ENCODE measurements at regions not wholly inside any gene's neighbourhood (a gene's known extent, or its start where the extent isn't known, plus 50 kb on each side); places are given as distances from the start of the nearest gene placed in this dataset.

GRCh38 chr2:139165041-139165440, 384.9 kb upstream of the NXPH2 start:
- no peaks in the 10 kb centered on the region for H3K36me3 Mint-ChIP-seq (ENCODE audit: low read depth)
- peaks cover 3% of the 10 kb centered on the region for H3K9me3 Mint-ChIP-seq
- H3K4me1 Mint-ChIP-seq, result no peaks in the 10 kb centered on the region
- ChIA-PET CTCF (no interaction called here), POLR2A (no interaction called here)
- DNase-seq, result no peak
- no peaks in the 10 kb centered on the region for H3K27me3 Mint-ChIP-seq
- no peak overlapping the region for H3K27ac Mint-ChIP-seq
- H3K4me3 Mint-ChIP-seq, result no peak overlapping the region

- Mint-ChIP-seq H3K4me3 (no peak overlapping the region), H3K9me3 (peaks cover 5% of the 10 kb centered on the region), H3K36me3 (ENCODE audit: low read depth) (no peaks in the 10 kb centered on the region), H3K27me3 (no peaks in the 10 kb centered on the region), H3K27ac (no peak overlapping the region), H3K4me1 (no peaks in the 10 kb centered on the region)
- ChIA-PET CTCF (no interaction called here), POLR2A (no interaction called here)
- DNase-seq, result no peak
Observed at GRCh38 chr2:139162957-139163356, 382.8 kb upstream of the NXPH2 start.

DNA sequence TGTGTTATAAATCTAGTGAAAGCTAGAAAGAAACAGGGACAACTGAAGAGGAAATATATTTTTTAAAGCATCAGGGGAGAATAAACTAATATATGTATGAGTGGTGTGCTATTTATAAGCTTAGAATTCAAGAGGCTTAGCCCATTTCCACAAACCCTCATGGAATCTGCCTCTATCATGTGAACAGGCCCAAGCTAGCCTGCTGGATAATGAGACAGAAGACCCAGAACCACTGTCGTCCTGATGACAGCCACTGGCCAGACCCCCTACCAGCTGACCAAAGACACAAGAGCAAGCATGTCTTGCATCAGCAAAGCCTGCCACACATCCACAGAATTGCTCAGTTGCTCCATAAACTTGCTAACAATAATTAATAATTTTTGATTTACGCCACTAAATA, 382.3 kb upstream of the NXPH2 start:
- peaks cover 5% of the 10 kb centered on the region for H3K9me3 Mint-ChIP-seq
- CTCF ChIA-PET, result no interaction called here
- H3K4me3 Mint-ChIP-seq, result no peak overlapping the region
- no peak overlapping the region for H3K27ac Mint-ChIP-seq
- no peaks in the 10 kb centered on the region for H3K4me1 Mint-ChIP-seq
- POLR2A ChIA-PET, result no interaction called here
- H3K27me3 Mint-ChIP-seq, result no peaks in the 10 kb centered on the region
- no peaks in the 10 kb centered on the region for H3K36me3 Mint-ChIP-seq (ENCODE audit: low read depth)
- no peak for DNase-seq

DNA sequence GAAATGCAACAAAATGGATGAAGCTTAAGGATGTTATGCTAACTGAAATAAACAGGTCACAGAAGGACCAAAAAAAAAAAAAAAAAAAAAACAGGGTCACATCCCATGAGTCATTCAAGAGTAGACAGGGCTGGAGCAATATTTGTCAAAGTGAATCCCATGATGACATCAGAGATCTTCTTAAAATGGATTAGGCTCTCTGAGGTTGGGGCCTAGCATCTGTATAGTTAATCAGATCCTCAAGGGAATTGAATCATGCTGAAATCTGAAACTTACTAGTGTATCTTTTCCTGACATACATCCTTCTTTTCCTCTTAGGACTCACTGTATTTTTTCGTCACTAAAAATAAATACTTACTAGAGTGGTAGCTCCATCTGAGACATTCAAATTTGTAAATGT, 380.6 kb upstream of the NXPH2 start:
- CTCF ChIA-PET, result no interaction called here
- Mint-ChIP-seq H3K4me1 (no peaks in the 10 kb centered on the region), H3K36me3 (ENCODE audit: low read depth) (no peaks in the 10 kb centered on the region), H3K27ac (no peak overlapping the region), H3K4me3 (no peak overlapping the region), H3K9me3 (peaks cover 5% of the 10 kb centered on the region), H3K27me3 (no peaks in the 10 kb centered on the region)
- POLR2A ChIA-PET, result no interaction called here
- no peak for DNase-seq

DNA sequence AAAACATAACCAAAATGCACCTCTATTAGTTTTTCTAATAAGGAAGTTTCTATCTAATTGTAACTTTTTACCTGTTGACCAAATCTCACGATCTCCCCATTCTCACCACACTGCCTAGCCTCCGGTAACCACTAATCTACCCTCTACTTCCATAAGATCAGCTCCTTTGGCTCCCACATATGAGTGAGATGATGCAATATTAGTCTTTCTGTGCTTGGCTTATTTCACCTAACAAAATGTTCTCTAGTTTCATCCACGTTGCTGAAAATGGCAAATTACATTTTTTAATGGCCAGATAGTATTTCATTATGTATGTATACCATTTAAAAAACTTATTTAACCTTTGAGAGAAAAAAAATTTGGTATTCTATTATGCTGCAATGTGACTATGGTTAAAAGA, 379.0 kb upstream of the NXPH2 start:
- ChIA-PET POLR2A (no interaction called here), CTCF (no interaction called here)
- Mint-ChIP-seq H3K27ac (no peak overlapping the region), H3K4me3 (no peak overlapping the region), H3K9me3 (peaks cover 5% of the 10 kb centered on the region), H3K4me1 (no peaks in the 10 kb centered on the region), H3K27me3 (no peaks in the 10 kb centered on the region), H3K36me3 (ENCODE audit: low read depth) (no peaks in the 10 kb centered on the region)
- no peak for DNase-seq

- POLR2A ChIA-PET, result no interaction called here
- H3K4me3 Mint-ChIP-seq, result no peak overlapping the region
- no peak for DNase-seq
- no peaks in the 10 kb centered on the region for H3K36me3 Mint-ChIP-seq (ENCODE audit: low read depth)
- CTCF ChIA-PET, result no interaction called here
- no peaks in the 10 kb centered on the region for H3K27me3 Mint-ChIP-seq
- no peaks in the 10 kb centered on the region for H3K4me1 Mint-ChIP-seq
- peaks cover 5% of the 10 kb centered on the region for H3K9me3 Mint-ChIP-seq
- H3K27ac Mint-ChIP-seq, result no peak overlapping the region
Observed at GRCh38 chr2:139156730-139157129, 376.5 kb upstream of the NXPH2 start.

DNA sequence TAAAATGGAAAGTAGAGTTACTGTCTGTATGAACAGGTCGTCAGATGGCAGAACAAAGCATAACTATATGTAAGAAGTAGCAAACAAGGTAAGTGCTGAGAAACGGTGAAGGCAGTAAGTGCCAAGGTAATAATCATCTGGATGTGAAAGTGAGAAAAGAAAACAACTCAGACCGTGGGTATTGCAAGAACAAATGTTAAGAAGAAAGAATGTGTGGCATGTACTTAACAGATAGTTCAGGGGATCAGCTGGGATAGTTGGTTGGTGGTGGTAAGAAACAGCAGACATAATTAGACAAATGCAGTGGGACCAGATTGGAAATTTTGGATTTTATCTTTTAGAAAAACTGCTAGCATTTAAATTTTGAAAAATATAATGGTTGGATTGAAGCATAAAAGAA, 375.8 kb upstream of the NXPH2 start:
- CTCF ChIA-PET, result no interaction called here
- Mint-ChIP-seq H3K27ac (no peak overlapping the region), H3K4me3 (no peak overlapping the region), H3K4me1 (no peaks in the 10 kb centered on the region), H3K27me3 (no peaks in the 10 kb centered on the region), H3K36me3 (ENCODE audit: low read depth) (no peaks in the 10 kb centered on the region), H3K9me3 (peaks cover 7% of the 10 kb centered on the region)
- POLR2A ChIA-PET, result no interaction called here
- no peak for DNase-seq

- Mint-ChIP-seq H3K4me3 (no peak overlapping the region), H3K9me3 (peaks cover 12% of the 10 kb centered on the region), H3K27ac (no peak overlapping the region), H3K4me1 (no peaks in the 10 kb centered on the region), H3K27me3 (no peaks in the 10 kb centered on the region), H3K36me3 (ENCODE audit: low read depth) (no peaks in the 10 kb centered on the region)
- DNase-seq, result no peak
- POLR2A ChIA-PET, result no interaction called here
- CTCF ChIA-PET, result no interaction called here
Observed at GRCh38 chr2:139142252-139142880, 362.2 kb upstream of the NXPH2 start.

GRCh38 chr2:139124271-139124670, 344.1 kb upstream of the NXPH2 start:
- Mint-ChIP-seq H3K27ac (no peak overlapping the region), H3K9me3 (peaks cover 4% of the 10 kb centered on the region), H3K36me3 (ENCODE audit: low read depth) (no peaks in the 10 kb centered on the region), H3K4me3 (no peak overlapping the region), H3K27me3 (no peaks in the 10 kb centered on the region), H3K4me1 (no peaks in the 10 kb centered on the region)
- ChIA-PET POLR2A (no interaction called here), CTCF (no interaction called here)
- no peak for DNase-seq

- ChIA-PET POLR2A (no interaction called here), CTCF (no interaction called here)
- Mint-ChIP-seq H3K4me1 (no peaks in the 10 kb centered on the region), H3K27me3 (no peaks in the 10 kb centered on the region), H3K36me3 (ENCODE audit: low read depth) (no peaks in the 10 kb centered on the region), H3K4me3 (no peak overlapping the region), H3K9me3 (peaks cover 4% of the 10 kb centered on the region), H3K27ac (no peak overlapping the region)
- DNase-seq, result no peak
Observed at GRCh38 chr2:139123795-139124194, 343.6 kb upstream of the NXPH2 start.

DNA sequence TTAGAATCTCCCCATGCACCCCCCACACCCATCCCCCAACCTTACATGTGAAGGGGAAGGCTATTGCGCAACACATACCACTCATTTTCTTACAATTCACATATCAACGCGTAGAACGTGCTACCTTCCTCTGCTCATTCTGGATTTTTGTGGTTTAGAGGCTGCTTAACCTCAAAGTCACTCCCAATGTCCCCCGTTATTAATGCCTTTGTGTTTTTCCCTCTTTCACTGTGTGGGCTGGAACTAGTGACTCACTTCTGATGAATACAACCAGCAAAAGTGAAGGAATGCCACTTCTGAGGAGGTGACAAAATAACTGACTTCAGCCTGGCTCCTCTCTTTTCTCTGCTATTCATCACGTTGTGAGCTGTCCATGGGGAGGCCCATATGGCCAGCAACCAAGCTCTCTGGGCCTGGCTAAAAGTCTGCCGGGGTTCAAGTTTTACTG, 342.5 kb upstream of the NXPH2 start:
- H3K27ac Mint-ChIP-seq, result no peak overlapping the region
- H3K36me3 Mint-ChIP-seq (ENCODE audit: low read depth), result no peaks in the 10 kb centered on the region
- no peaks in the 10 kb centered on the region for H3K27me3 Mint-ChIP-seq
- ChIA-PET CTCF (no interaction called here), POLR2A (no interaction called here)
- H3K4me3 Mint-ChIP-seq, result no peak overlapping the region
- peaks cover 4% of the 10 kb centered on the region for H3K9me3 Mint-ChIP-seq
- no peaks in the 10 kb centered on the region for H3K4me1 Mint-ChIP-seq
- no peak for DNase-seq

- no peak for DNase-seq
- ChIA-PET CTCF (no interaction called here), POLR2A (no interaction called here)
- H3K27me3 Mint-ChIP-seq, result no peaks in the 10 kb centered on the region
- peaks cover 16% of the 10 kb centered on the region for H3K9me3 Mint-ChIP-seq
- no peak overlapping the region for H3K27ac Mint-ChIP-seq
- H3K4me3 Mint-ChIP-seq, result no peak overlapping the region
- H3K4me1 Mint-ChIP-seq, result no peaks in the 10 kb centered on the region
- H3K36me3 Mint-ChIP-seq (ENCODE audit: low read depth), result no peaks in the 10 kb centered on the region
Observed at GRCh38 chr2:139099721-139100120, 319.5 kb upstream of the NXPH2 start.

DNA sequence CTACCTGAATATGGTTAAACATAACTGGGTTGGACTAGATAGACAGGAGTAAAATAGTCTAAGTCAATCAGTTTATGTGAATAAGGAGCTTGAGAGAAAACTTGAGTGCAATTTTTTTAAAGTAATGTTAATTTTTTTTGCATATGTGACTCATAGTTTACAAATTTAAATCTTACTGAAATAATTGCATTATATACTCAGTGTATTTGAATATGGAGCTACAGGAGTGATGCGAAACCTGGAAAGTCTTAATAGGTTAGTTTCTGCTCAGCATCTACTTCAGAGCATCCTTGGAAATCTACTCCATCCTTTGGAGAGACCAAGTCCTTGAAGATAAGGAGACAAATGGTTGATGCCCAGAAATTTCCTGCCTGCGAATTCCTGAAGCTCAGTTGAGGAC, 318.8 kb upstream of the NXPH2 start:
- no peak for DNase-seq
- no peaks in the 10 kb centered on the region for H3K4me1 Mint-ChIP-seq
- POLR2A ChIA-PET, result interaction anchor here (0.6 kb wide), 1 partner anchor 248 kb away, joined by 3 read pairs; no protein-coding TSS in a partner anchor
- no peaks in the 10 kb centered on the region for H3K27me3 Mint-ChIP-seq
- no peaks in the 10 kb centered on the region for H3K36me3 Mint-ChIP-seq (ENCODE audit: low read depth)
- CTCF ChIA-PET, result no interaction called here
- H3K9me3 Mint-ChIP-seq, result peaks cover 14% of the 10 kb centered on the region
- H3K27ac Mint-ChIP-seq, result no peak overlapping the region
- no peak overlapping the region for H3K4me3 Mint-ChIP-seq

DNA sequence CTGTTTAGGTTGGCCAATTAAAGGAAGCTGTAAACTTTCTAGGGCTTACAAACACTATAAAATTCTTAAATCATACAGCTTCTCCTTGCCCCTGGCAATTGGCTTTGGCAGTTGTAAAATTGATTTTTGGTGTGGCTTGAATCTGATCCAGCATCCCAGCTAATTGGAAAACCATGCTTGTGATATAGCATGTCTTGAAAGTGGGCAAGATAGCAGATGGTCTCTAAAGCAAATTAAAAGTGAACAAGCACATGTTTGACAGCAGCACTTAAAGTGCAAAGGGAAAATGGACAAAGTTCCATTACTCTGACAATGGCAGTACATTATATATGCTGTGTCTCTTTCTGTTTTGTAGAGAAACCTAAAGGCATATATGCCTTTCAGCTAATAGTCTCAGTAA, 302.9 kb upstream of the NXPH2 start:
- CTCF ChIA-PET, result no interaction called here
- no peaks in the 10 kb centered on the region for H3K27me3 Mint-ChIP-seq
- H3K36me3 Mint-ChIP-seq (ENCODE audit: low read depth), result no peaks in the 10 kb centered on the region
- peaks cover 2% of the 10 kb centered on the region for H3K9me3 Mint-ChIP-seq
- POLR2A ChIA-PET, result no interaction called here
- no peak overlapping the region for H3K27ac Mint-ChIP-seq
- no peak overlapping the region for H3K4me3 Mint-ChIP-seq
- H3K4me1 Mint-ChIP-seq, result no peaks in the 10 kb centered on the region
- no peak for DNase-seq
